RWPE1 (cell line): ENCODE measurements at regions not wholly inside any gene's neighbourhood (a gene's known extent, or its start where the extent isn't known, plus 50 kb on each side); places are given as distances from the start of the nearest gene placed in this dataset.
A peak's percentile ranks its signal among the peaks of the same experiment; 100 is the strongest.

ENCODE experiments used
- CTCF ChIA-PET: fragments of 350-600 bp; sonication (Branson Sonifier 250); formaldehyde crosslinking; extraction: SDS; loops from one replicate; lab custom pipeline; 2021; lab: Yijun Ruan, JAX
- POLR2A ChIA-PET: fragments of 400-600 bp; formaldehyde crosslinking; extraction: SDS; loops from one replicate; lab custom pipeline; 2020; ENCODE audit warnings: antibody characterized with exemption; ENCODE audit not compliant: low non-redundant PET; lab: Yijun Ruan, JAX
- DNase-seq: peaks from one replicate; pipeline ENCODE4 v3.0.0; 2012; ENCODE audit warnings: low spot score
- H3K27ac ChIP-seq: fragments of 450-650 bp; 2 replicates; pipeline ENCODE4 v1.5.1; 2017
- CTCF ChIP-seq: fragments of 450-650 bp; conservative IDR thresholded peaks from 2 replicates; pipeline ENCODE4 v1.5.1; 2017; ENCODE audit warnings: low read depth, mild to moderate bottlenecking

GRCh38 chr4:165682611-165683010 lies 190.4 kb upstream of the TLL1 start:
- no peak overlapping the region for H3K27ac ChIP-seq
- POLR2A ChIA-PET, result no interaction called here
- CTCF ChIA-PET, result interaction anchor here (0.7 kb wide), 1 partner anchor 20 kb away, joined by 3 read pairs; no protein-coding TSS in a partner anchor
- TF ChIP-seq CTCF, result no peak
- DNase-seq, result no peak

- ChIA-PET CTCF (no interaction called here), POLR2A (no interaction called here)
- peak; percentile 75 for DNase-seq
- peak overlapping the region; percentile 44; the same call in 1 of the 2 replicates for H3K27ac ChIP-seq
- TF ChIP-seq CTCF, result no peak
Observed at GRCh38 chr4:165684177-165684805, 188.7 kb upstream of the TLL1 start.

- TF ChIP-seq CTCF, result no peak
- H3K27ac ChIP-seq, result no peak overlapping the region
- DNase-seq, result no peak
- POLR2A ChIA-PET, result no interaction called here
- CTCF ChIA-PET, result no interaction called here
Observed at GRCh38 chr4:165686756-165687155, 186.3 kb upstream of the TLL1 start.

GRCh38 chr4:165689159-165689558 lies 183.9 kb upstream of the TLL1 start:
- no peak overlapping the region for H3K27ac ChIP-seq
- CTCF ChIA-PET, result no interaction called here
- no peak for DNase-seq
- TF ChIP-seq CTCF, result no peak
- POLR2A ChIA-PET, result no interaction called here

GRCh38 chr4:165692082-165692481 lies 181.0 kb upstream of the TLL1 start:
- no peak overlapping the region for H3K27ac ChIP-seq
- POLR2A ChIA-PET, result no interaction called here
- CTCF ChIA-PET, result interaction anchor here (0.6 to 0.7 kb wide), 2 partner anchors 9 to 337 kb away, joined by 3 read pairs; no protein-coding TSS in a partner anchor
- no peak for DNase-seq
- no peak for TF ChIP-seq CTCF

GRCh38 chr4:165698272-165698671 lies 174.8 kb upstream of the TLL1 start:
- CTCF ChIA-PET, result interaction anchor here (0.6 kb wide), 1 partner anchor 10 kb away, joined by 3 read pairs; no protein-coding TSS in a partner anchor

More at GRCh38 chr4:165698272-165698671, 174.8 kb upstream of the TLL1 start:
- POLR2A ChIA-PET, result no interaction called here
- DNase-seq, result no peak
- no peak for TF ChIP-seq CTCF
- H3K27ac ChIP-seq, result no peak overlapping the region
